ENCODE measurements at regions not wholly inside any gene's neighbourhood (a gene's known extent, or its start where the extent isn't known, plus 50 kb on each side); places are given as distances from the start of the nearest gene placed in this dataset.
"Not testable (repeated sequence)": the region's sequence is repeated elsewhere in the genome, so short reads cannot be mapped to it uniquely, and the experiment has no call there.

- not testable (repeated sequence) for TF ChIP-seq CTCF (IDR thresholded peaks at IDR 0.05); ZFX (IDR thresholded peaks at IDR 0.05; ENCODE audit: borderline replicate concordance)
Measured at GRCh38 chr5:79902571-79902970, 88.5 kb downstream of the MTX3 start.

All from 22Rv1 (cell line).